Ascending aorta (tissue), 2 donors: ENCODE measurements at regions not wholly inside any gene's neighbourhood (a gene's known extent, or its start where the extent isn't known, plus 50 kb on each side); places are given as distances from the start of the nearest gene placed in this dataset.

Experiments
- DNase-seq, 2 donors: peaks; one replicate each; pipeline ENCODE4 v3.0.0-alpha.2; 2019; ENCODE audit warnings: low spot score in 2 of 2
- H3K27ac ChIP-seq, 2 donors: fragments of 200-600 bp; sonication (generic); one replicate each; pipeline ENCODE4 v1.5.1; 2016 to 2017; ENCODE audit warnings: mild to moderate bottlenecking in 1 of 2
- H3K27me3 ChIP-seq: fragments of 200-600 bp; sonication (generic); one replicate; pipeline ENCODE4 v1.5.1; 2017
- H3K36me3 ChIP-seq, 2 donors: fragments of 200-600 bp; sonication (generic); one replicate each; pipeline ENCODE4 v1.5.1; 2016
- H3K4me1 ChIP-seq, 2 donors: fragments of 200-600 bp; sonication (generic); one replicate each; pipeline ENCODE4 v1.5.1; 2016 to 2017; ENCODE audit warnings: mild to moderate bottlenecking in 1 of 2
- H3K4me3 ChIP-seq, 2 donors: fragments of 200-600 bp; sonication (generic); one replicate each; pipeline ENCODE4 v1.5.1; 2016 to 2017; ENCODE audit warnings: mild to moderate bottlenecking in 1 of 2
- H3K9me3 ChIP-seq, 2 donors: fragments of 200-600 bp; sonication (generic); one replicate each; pipeline ENCODE4 v1.5.1; 2016
- CTCF ChIP-seq, 3 experiments: fragments of 200-600 bp in 2 of 3; fragments of 450-650 bp in 1 of 3; sonication (generic) in 2 of 3; IDR thresholded peaks; one replicate each; pipeline ENCODE4 v1.5.1; 2016 to 2019; ENCODE audit warnings: antibody characterized with exemption in 3 of 3, mild to moderate bottlenecking in 1 of 3, moderate library complexity in 1 of 3
- intact Hi-C: fragments of 100-400 bp; cut with DNase I; formaldehyde crosslinking; loops from one replicate; pipeline ENCODE4 v1.15.1; 2023

DNA sequence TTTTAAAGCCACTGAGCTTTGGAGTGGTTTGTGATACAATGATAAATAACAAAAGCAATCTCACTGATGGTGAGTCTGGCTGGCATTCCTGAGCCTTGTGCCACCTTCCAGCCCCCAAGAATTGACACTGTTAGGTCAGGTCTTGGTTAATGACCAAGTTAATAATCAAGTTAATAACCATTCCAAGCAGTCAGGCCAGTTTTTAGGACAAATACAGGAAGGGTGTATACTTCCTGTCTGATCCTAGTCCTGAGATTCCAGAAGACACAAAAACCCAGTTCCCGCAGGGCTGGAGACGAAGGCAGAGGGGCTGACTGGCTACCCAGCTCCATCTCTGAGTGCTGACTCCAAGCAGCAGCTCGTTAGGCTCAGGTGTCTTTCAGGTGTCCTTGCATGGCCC, 74.6 kb upstream of the LAPTM4A start:
- Histone ChIP-seq H3K9me3 (no peaks in the 10 kb centered on the region), H3K4me3 (no peak overlapping the region), H3K36me3 (no peaks in the 10 kb centered on the region), H3K27me3 (no peaks in the 10 kb centered on the region), H3K27ac (no peak overlapping the region), H3K4me1 (no peaks in the 10 kb centered on the region)
- DNase-seq: no peak
- intact Hi-C loops: no loop called here
- TF ChIP-seq CTCF (IDR thresholded peaks at IDR 0.05): no peak

DNA sequence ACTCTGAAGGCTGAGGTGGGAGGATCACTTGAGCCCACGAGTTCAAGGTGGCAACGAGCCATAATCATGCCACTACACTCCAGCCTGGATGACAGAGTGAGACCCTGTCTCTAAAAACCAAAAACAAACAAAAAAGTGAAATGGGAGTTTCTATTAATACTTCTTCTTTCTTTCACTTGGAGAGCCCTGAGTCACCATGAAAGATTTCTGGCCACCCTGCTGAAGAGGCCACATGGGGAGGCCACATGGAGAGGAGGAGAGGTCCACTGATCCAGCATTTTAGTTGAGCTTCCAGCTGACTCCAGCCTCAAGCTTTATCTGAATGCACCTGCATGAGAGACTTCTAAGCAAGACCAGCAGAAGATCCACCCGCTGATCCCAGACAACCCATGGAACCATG, 74.2 kb upstream of the LAPTM4A start:
- Histone ChIP-seq H3K9me3 (no peaks in the 10 kb centered on the region), H3K4me1 (no peaks in the 10 kb centered on the region), H3K4me3 (no peak overlapping the region), H3K36me3 (no peaks in the 10 kb centered on the region), H3K27me3 (no peaks in the 10 kb centered on the region), H3K27ac (no peak overlapping the region)
- no peak for TF ChIP-seq CTCF (IDR thresholded peaks at IDR 0.05)
- intact Hi-C loops: no loop called here
- no peak for DNase-seq

GRCh38 chr2:20125164-20125563, 73.7 kb upstream of the LAPTM4A start:
- no peak for TF ChIP-seq CTCF (IDR thresholded peaks at IDR 0.05)
- H3K4me3 ChIP-seq: no peak overlapping the region
- intact Hi-C loops: no loop called here

GRCh38 chr2:20123871-20124594, 72.6 kb upstream of the LAPTM4A start:
- Histone ChIP-seq H3K4me3 (no peak overlapping the region), H3K27me3 (no peaks in the 10 kb centered on the region), H3K9me3 (no peaks in the 10 kb centered on the region), H3K4me1 (no peaks in the 10 kb centered on the region), H3K27ac (no peak overlapping the region), H3K36me3 (no peaks in the 10 kb centered on the region)
- intact Hi-C loops: no loop called here
- DNase-seq: no peak
- no peak for TF ChIP-seq CTCF (IDR thresholded peaks at IDR 0.05)

More at GRCh38 chr2:20125164-20125563, 73.7 kb upstream of the LAPTM4A start:
- Histone ChIP-seq H3K9me3 (no peaks in the 10 kb centered on the region), H3K36me3 (no peaks in the 10 kb centered on the region), H3K27ac (no peak overlapping the region), H3K27me3 (no peaks in the 10 kb centered on the region), H3K4me1 (no peaks in the 10 kb centered on the region)
- DNase-seq: no peak

DNA sequence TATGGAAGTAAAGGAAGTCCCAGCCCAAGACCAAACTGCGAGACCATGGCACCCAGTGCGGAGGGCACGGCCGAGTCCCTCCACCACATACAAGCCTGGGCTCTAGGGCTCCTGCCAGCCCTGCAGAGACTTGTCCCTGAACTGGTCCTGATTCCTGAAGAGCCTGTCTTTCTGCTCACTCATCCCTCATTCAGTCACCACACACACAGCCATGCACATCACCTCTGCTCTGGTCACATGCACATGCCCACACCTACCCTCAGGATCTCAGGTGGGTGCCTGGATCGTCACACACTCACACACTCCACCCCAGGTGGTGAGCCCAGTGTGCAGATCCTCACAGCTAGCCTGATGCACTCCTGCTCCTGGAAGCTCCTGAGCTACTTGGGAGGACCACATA, 71.4 kb upstream of the LAPTM4A start:
- Histone ChIP-seq H3K4me1 (no peaks in the 10 kb centered on the region), H3K36me3 (no peaks in the 10 kb centered on the region), H3K9me3 (no peaks in the 10 kb centered on the region), H3K27ac (no peak overlapping the region), H3K27me3 (no peaks in the 10 kb centered on the region), H3K4me3 (no peak overlapping the region)
- intact Hi-C loops: no loop called here
- no peak for DNase-seq
- no peak for TF ChIP-seq CTCF (IDR thresholded peaks at IDR 0.05)
